HCT116 (cell line): ENCODE measurements at regions not wholly inside any gene's neighbourhood (a gene's known extent, or its start where the extent isn't known, plus 50 kb on each side); places are given as distances from the start of the nearest gene placed in this dataset.
A peak's percentile ranks its signal among the peaks of the same experiment; 100 is the strongest.

Source experiments
- CBX3 ChIP-seq: IDR thresholded peaks from 2 replicates; pipeline ENCODE4 v1.6.1; 2012; ENCODE audit warnings: low read depth
- EZH2phosphoT487 ChIP-seq: fragments of 200-600 bp; IDR thresholded peaks from 2 replicates; pipeline ENCODE4 v1.6.1; 2018; ENCODE audit warnings: antibody characterized with exemption, borderline replicate concordance
- POLR2A ChIP-seq: IDR thresholded peaks from 2 replicates; pipeline ENCODE4 v1.7.0; 2011; ENCODE audit warnings: borderline replicate concordance; ENCODE audit not compliant: insufficient read depth, insufficient read length; ENCODE audit errors: extremely low read depth
- RAD21 ChIP-seq: IDR thresholded peaks from 2 replicates; pipeline ENCODE4 v1.6.1; 2012; ENCODE audit warnings: low read depth, mild to moderate bottlenecking
- SIN3A ChIP-seq: IDR thresholded peaks from 2 replicates; pipeline ENCODE4 v1.6.1; 2012; ENCODE audit warnings: low read depth
- SP1 ChIP-seq: IDR thresholded peaks from 2 replicates; pipeline ENCODE4 v1.6.1; 2012; ENCODE audit warnings: low read depth
- YY1 ChIP-seq: IDR thresholded peaks from 2 replicates; pipeline ENCODE4 v1.6.1; 2011; ENCODE audit warnings: low read length, low read depth, moderate library complexity, mild to moderate bottlenecking; ENCODE audit not compliant: insufficient replicate concordance; ENCODE audit errors: extremely low read depth
- ZFX ChIP-seq: fragments of 450-650 bp; IDR thresholded peaks from 2 replicates; pipeline ENCODE4 v1.6.1; 2017
- TF ChIP-seq, protein P1 (sequence below): IDR thresholded peaks from 2 replicates; pipeline ENCODE4 v1.6.1; 2011; ENCODE audit warnings: mild to moderate bottlenecking, low read length, moderate library complexity; ENCODE audit not compliant: insufficient replicate concordance; ENCODE audit errors: extremely low read depth
- TF ChIP-seq, protein P2 (sequence below): IDR thresholded peaks from 2 replicates; pipeline ENCODE4 v1.6.1; 2012
- TF ChIP-seq, protein P3 (sequence below), 3 experiments: fragments of 200-600 bp in 1 of 3; sonication (generic) in 1 of 3; IDR thresholded peaks in 2 of 3; conservative IDR thresholded peaks in 1 of 3; 2 replicates each; pipeline ENCODE4 v1.5.1; 2012 to 2017; ENCODE audit warnings: low read depth in 2 of 3, low read length in 2 of 3, antibody characterized with exemption in 1 of 3, borderline replicate concordance in 1 of 3, control low read depth in 1 of 3, mild to moderate bottlenecking in 1 of 3, mixed read lengths in 1 of 3, mixed run types in 1 of 3, moderate library complexity in 1 of 3; ENCODE audit not compliant: insufficient read depth in 1 of 3
- TF ChIP-seq, protein P4 (sequence below): IDR thresholded peaks from 2 replicates; pipeline ENCODE4 v1.6.1; 2012

DNA sequence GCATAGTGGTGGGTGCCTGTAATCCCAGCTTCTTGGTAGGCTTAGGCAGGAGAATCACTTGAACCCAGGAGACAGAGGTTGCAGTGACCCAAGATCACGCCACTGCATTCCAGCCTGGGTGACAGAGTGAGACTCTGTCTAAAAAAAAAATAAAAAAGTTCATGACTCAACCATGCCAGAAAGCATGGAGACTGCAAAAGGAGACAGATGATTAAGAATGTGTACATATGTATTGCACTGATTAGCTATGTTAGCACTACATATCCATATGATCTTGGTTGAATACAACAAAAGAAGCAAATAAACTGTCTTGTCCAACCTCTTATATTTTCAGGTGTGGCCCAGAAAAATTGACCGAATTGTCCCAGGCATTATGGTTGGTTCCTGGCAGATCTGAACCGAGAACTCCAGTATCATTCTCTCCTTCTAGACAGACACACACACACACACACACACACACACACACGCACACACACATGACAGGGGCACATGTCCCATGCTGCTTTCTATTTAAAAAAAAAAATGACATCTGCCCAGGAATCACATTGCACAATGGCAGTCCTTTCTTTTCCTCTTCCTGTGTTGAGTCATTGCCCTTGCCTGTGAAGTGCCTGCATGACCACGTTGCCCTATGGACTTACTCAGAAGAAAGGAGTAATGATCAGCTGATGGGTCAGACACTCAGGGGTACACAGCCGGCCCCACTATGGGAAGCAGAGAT lies 65.6 kb downstream of the MYCN start (continued):
- TF ChIP-seq, protein P1, sequence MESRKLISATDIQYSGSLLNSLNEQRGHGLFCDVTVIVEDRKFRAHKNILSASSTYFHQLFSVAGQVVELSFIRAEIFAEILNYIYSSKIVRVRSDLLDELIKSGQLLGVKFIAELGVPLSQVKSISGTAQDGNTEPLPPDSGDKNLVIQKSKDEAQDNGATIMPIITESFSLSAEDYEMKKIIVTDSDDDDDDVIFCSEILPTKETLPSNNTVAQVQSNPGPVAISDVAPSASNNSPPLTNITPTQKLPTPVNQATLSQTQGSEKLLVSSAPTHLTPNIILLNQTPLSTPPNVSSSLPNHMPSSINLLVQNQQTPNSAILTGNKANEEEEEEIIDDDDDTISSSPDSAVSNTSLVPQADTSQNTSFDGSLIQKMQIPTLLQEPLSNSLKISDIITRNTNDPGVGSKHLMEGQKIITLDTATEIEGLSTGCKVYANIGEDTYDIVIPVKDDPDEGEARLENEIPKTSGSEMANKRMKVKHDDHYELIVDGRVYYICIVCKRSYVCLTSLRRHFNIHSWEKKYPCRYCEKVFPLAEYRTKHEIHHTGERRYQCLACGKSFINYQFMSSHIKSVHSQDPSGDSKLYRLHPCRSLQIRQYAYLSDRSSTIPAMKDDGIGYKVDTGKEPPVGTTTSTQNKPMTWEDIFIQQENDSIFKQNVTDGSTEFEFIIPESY, result no peak
- TF ChIP-seq ZFX (no peak), SIN3A (no peak), EZH2phosphoT487 (no peak), SP1 (peak; percentile 19; the same call in 1 of the 2 replicates), POLR2A (no peak), RAD21 (no peak), YY1 (no peak), CBX3 (peak; percentile 27; the same call in 1 of the 2 replicates)
- TF ChIP-seq, protein P2, sequence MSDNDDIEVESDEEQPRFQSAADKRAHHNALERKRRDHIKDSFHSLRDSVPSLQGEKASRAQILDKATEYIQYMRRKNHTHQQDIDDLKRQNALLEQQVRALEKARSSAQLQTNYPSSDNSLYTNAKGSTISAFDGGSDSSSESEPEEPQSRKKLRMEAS, result peak; percentile 49; the same call in 1 of the 2 replicates
- TF ChIP-seq, protein P3, sequence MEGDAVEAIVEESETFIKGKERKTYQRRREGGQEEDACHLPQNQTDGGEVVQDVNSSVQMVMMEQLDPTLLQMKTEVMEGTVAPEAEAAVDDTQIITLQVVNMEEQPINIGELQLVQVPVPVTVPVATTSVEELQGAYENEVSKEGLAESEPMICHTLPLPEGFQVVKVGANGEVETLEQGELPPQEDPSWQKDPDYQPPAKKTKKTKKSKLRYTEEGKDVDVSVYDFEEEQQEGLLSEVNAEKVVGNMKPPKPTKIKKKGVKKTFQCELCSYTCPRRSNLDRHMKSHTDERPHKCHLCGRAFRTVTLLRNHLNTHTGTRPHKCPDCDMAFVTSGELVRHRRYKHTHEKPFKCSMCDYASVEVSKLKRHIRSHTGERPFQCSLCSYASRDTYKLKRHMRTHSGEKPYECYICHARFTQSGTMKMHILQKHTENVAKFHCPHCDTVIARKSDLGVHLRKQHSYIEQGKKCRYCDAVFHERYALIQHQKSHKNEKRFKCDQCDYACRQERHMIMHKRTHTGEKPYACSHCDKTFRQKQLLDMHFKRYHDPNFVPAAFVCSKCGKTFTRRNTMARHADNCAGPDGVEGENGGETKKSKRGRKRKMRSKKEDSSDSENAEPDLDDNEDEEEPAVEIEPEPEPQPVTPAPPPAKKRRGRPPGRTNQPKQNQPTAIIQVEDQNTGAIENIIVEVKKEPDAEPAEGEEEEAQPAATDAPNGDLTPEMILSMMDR (IDR thresholded peaks at IDR 0.05 in 2 of 3, conservative IDR thresholded peaks at IDR 0.05 in 1 of 3; ENCODE audit: borderline replicate concordance in 1 of 3, insufficient read depth in 1 of 3, low read depth in 2 of 3, low read length in 2 of 3), result no peak
- TF ChIP-seq, protein P4, sequence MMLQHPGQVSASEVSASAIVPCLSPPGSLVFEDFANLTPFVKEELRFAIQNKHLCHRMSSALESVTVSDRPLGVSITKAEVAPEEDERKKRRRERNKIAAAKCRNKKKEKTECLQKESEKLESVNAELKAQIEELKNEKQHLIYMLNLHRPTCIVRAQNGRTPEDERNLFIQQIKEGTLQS, result no peak
